ENCODE measurements at regions not wholly inside any gene's neighbourhood (a gene's known extent, or its start where the extent isn't known, plus 50 kb on each side); places are given as distances from the start of the nearest gene placed in this dataset.

GRCh38 chr3:104069114-104069513, 1297.6 kb upstream of the ALCAM start:
- TF ChIP-seq CTCF (IDR thresholded peaks at IDR 0.05; ENCODE audit: borderline replicate concordance, extremely low read depth, low read length, poor library complexity, severe bottlenecking) (no peak), EZH2 (IDR thresholded peaks at IDR 0.05; ENCODE audit: borderline replicate concordance, low read depth, low read length, severe bottlenecking) (no peak)
